Ovary (tissue), 3 donors: ENCODE measurements at regions not wholly inside any gene's neighbourhood (a gene's known extent, or its start where the extent isn't known, plus 50 kb on each side); places are given as distances from the start of the nearest gene placed in this dataset.

Experiments
- CTCF ChIP-seq, 3 donors: fragments of 450-650 bp in 2 of 3; fragments of 200-600 bp in 1 of 3; IDR thresholded peaks; one replicate each; pipeline versions ENCODE4 v1.5.1 to v1.8.0; 2016 to 2022; ENCODE audit warnings: antibody characterized with exemption in 3 of 3, mild to moderate bottlenecking in 1 of 3
- EP300 ChIP-seq: sonication (generic); formaldehyde crosslinking; IDR thresholded peaks from one replicate; pipeline ENCODE4 v1.6.1; 2017; ENCODE audit warnings: antibody characterized with exemption
- POLR2A ChIP-seq: fragments of 450-650 bp; IDR thresholded peaks from one replicate; pipeline ENCODE4 v1.6.1; 2017; ENCODE audit warnings: antibody characterized with exemption, mild to moderate bottlenecking, moderate library complexity
- donor health status: DM: no; HTN: no; CAD: no.

GRCh38 chr2:208983486-208983885, 440.4 kb upstream of the MAP2 start:
- TF ChIP-seq POLR2A = no peak
- TF ChIP-seq CTCF (IDR thresholded peaks at IDR 0.05) = no peak
- TF ChIP-seq EP300 = no peak
